Loucy (cell line): ENCODE measurements at regions not wholly inside any gene's neighbourhood (a gene's known extent, or its start where the extent isn't known, plus 50 kb on each side); places are given as distances from the start of the nearest gene placed in this dataset.

ENCODE experiments used
- CTCF ChIP-seq: fragments of 200-600 bp; sonication (generic); conservative IDR thresholded peaks from 2 replicates; pipeline ENCODE4 v1.5.1; 2014; ENCODE audit warnings: mild to moderate bottlenecking, antibody characterized with exemption, low read length
- EZH2phosphoT487 ChIP-seq: fragments of 200-600 bp; IDR thresholded peaks from 2 replicates; pipeline ENCODE4 v1.6.1; 2018; ENCODE audit warnings: antibody characterized with exemption, mild to moderate bottlenecking, moderate library complexity, borderline replicate concordance

GRCh38 chr1:4277598-4277997 lies 376.8 kb upstream of the AJAP1 start:
- TF ChIP-seq CTCF (no peak), EZH2phosphoT487 (no peak)
